ENCODE measurements at regions not wholly inside any gene's neighbourhood (a gene's known extent, or its start where the extent isn't known, plus 50 kb on each side); places are given as distances from the start of the nearest gene placed in this dataset.

- WGBS, 3 donors: 81 to 86% (median 84%) methylated on average over 9 of the region's 9 CpGs
- no peak for TF ChIP-seq CTCF (IDR thresholded peaks at IDR 0.05)
- no peak for DNase-seq
- H3K4me1 ChIP-seq: peaks cover 17% of the 10 kb centered on the region
- no peaks in the 10 kb centered on the region for H3K27me3 ChIP-seq (ENCODE audit: insufficient read depth in 3 of 3, low read length in 2 of 3)
- no peaks in the 10 kb centered on the region for H3K9me3 ChIP-seq
- no peaks in the 10 kb centered on the region for H3K36me3 ChIP-seq (ENCODE audit: insufficient read depth in 1 of 2, low read depth in 1 of 2)
- no peak overlapping the region for H3K27ac ChIP-seq
- intact Hi-C loops (cut with DNase I): no loop called here
- H3K4me3 ChIP-seq: no peak overlapping the region
- ATAC-seq: no peak
Observed at GRCh38 chr4:184329235-184329634, 111.6 kb upstream of the ENPP6 start.

- H3K27me3 ChIP-seq (ENCODE audit: insufficient read depth in 3 of 3, low read length in 2 of 3): no peaks in the 10 kb centered on the region
- intact Hi-C loops (cut with DNase I): no loop called here
- no peak overlapping the region for H3K27ac ChIP-seq
- DNase-seq (no peak), ATAC-seq (no peak)
- WGBS, 3 donors: 76 to 88% (median 84%) methylated on average over 7 of the region's 7 CpGs
- H3K4me3 ChIP-seq: no peak overlapping the region
- no peaks in the 10 kb centered on the region for H3K36me3 ChIP-seq (ENCODE audit: insufficient read depth in 1 of 2, low read depth in 1 of 2)
- TF ChIP-seq CTCF (IDR thresholded peaks at IDR 0.05): no peak
- H3K9me3 ChIP-seq: no peaks in the 10 kb centered on the region
- H3K4me1 ChIP-seq: peaks cover 17% of the 10 kb centered on the region
Observed at GRCh38 chr4:184328022-184328736, 110.5 kb upstream of the ENPP6 start.

GRCh38 chr4:184324939-184325477 is 107.3 kb upstream of the ENPP6 start:
- Histone ChIP-seq H3K4me3 (no peak overlapping the region), H3K4me1 (no peaks in the 10 kb centered on the region), H3K27me3 (ENCODE audit: insufficient read depth in 3 of 3, low read length in 2 of 3) (no peaks in the 10 kb centered on the region), H3K27ac (no peak overlapping the region), H3K9me3 (no peaks in the 10 kb centered on the region), H3K36me3 (ENCODE audit: insufficient read depth in 1 of 2, low read depth in 1 of 2) (no peaks in the 10 kb centered on the region)
- DNase-seq (no peak), ATAC-seq (no peak)
- TF ChIP-seq CTCF (IDR thresholded peaks at IDR 0.05): no peak
- intact Hi-C loops (cut with DNase I): no loop called here
- 74 to 83% (median 80%) methylated on average over 6 of the region's 6 CpGs for WGBS, 3 donors

- Histone ChIP-seq H3K9me3 (no peaks in the 10 kb centered on the region), H3K36me3 (ENCODE audit: insufficient read depth in 1 of 2, low read depth in 1 of 2) (no peaks in the 10 kb centered on the region), H3K4me1 (no peaks in the 10 kb centered on the region), H3K27me3 (ENCODE audit: insufficient read depth in 3 of 3, low read length in 2 of 3) (no peaks in the 10 kb centered on the region), H3K4me3 (no peak overlapping the region), H3K27ac (no peak overlapping the region)
- ATAC-seq: no peak
- no peak for TF ChIP-seq CTCF (IDR thresholded peaks at IDR 0.05)
- intact Hi-C loops (cut with DNase I): no loop called here
- 88 to 97% (median 91%) methylated on average over 2 of the region's 2 CpGs for WGBS, 3 donors
- DNase-seq: no peak
Observed at GRCh38 chr4:184322328-184323025, 104.8 kb upstream of the ENPP6 start.
